AG09319 (cell line): ENCODE measurements at regions not wholly inside any gene's neighbourhood (a gene's known extent, or its start where the extent isn't known, plus 50 kb on each side); places are given as distances from the start of the nearest gene placed in this dataset.

Experiments used
- DNase-seq: peaks from one replicate; pipeline ENCODE4 v3.0.0-alpha.2; 2010; ENCODE audit warnings: low read depth; ENCODE audit errors: extremely low read depth
- CTCF ChIP-seq: IDR thresholded peaks from 2 replicates; pipeline ENCODE4 v1.5.1; 2011; ENCODE audit warnings: low read depth, mild to moderate bottlenecking, inconsistent platforms, low read length, moderate library complexity

- DNase-seq = no peak
- no peak for TF ChIP-seq CTCF
Observed at GRCh38 chr20:7399575-7399974, 540.7 kb downstream of the HAO1 start.

GRCh38 chr20:7406671-7407070, 533.6 kb downstream of the HAO1 start:
- TF ChIP-seq CTCF = no peak
- DNase-seq = no peak

- TF ChIP-seq CTCF = no peak
- DNase-seq = no peak
Observed at GRCh38 chr20:7410150-7410549, 530.1 kb downstream of the HAO1 start.

GRCh38 chr20:7411075-7411474, 529.2 kb downstream of the HAO1 start:
- TF ChIP-seq CTCF = no peak
- no peak for DNase-seq

GRCh38 chr20:7415427-7415826, 524.8 kb downstream of the HAO1 start:
- TF ChIP-seq CTCF = no peak
- no peak for DNase-seq

- no peak for DNase-seq
- no peak for TF ChIP-seq CTCF
Observed at GRCh38 chr20:7416382-7416781, 523.9 kb downstream of the HAO1 start.

- no peak for DNase-seq
- TF ChIP-seq CTCF = no peak
Observed at GRCh38 chr20:7420345-7420744, 519.9 kb downstream of the HAO1 start.
